NT2/D1 (cell line): ENCODE measurements at regions not wholly inside any gene's neighbourhood (a gene's known extent, or its start where the extent isn't known, plus 50 kb on each side); places are given as distances from the start of the nearest gene placed in this dataset.

Experiments used
- SUZ12 ChIP-seq: IDR thresholded peaks from 2 replicates; pipeline ENCODE4 v1.6.1; 2011; ENCODE audit not compliant: insufficient read length, insufficient read depth; ENCODE audit errors: extremely low read depth
- YY1 ChIP-seq: IDR thresholded peaks from 2 replicates; pipeline ENCODE4 v1.6.1; 2011; ENCODE audit not compliant: insufficient read length, insufficient read depth
- ZNF274 ChIP-seq: IDR thresholded peaks from 2 replicates; pipeline ENCODE4 v1.6.1; 2011; ENCODE audit warnings: mild to moderate bottlenecking, low read depth, low read length

DNA sequence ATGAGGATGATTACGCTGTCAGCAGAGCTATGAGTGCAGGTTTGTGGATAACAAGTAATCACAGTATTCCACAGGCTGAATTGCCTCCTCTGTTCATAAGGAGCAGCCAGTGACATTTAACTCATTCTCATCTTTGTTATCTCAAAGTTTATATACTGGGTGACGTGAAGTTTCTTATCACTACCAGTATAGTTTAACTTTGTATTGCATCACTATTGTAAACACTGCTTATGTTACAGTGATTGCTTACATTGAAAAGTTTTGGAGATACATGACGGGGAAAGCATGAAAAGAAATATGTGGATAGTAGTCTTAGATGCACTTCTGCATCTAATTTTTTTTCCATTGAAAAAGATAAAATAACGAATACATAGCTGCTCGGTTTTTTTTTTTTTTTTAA is 429.7 kb downstream of the VGLL3 start:
- TF ChIP-seq ZNF274 (no peak), SUZ12 (no peak), YY1 (no peak)
